Hematopoietic multipotent progenitor cell (in vitro differentiated cells): ENCODE measurements at regions not wholly inside any gene's neighbourhood (a gene's known extent, or its start where the extent isn't known, plus 50 kb on each side); places are given as distances from the start of the nearest gene placed in this dataset.

Experiments used
- DNase-seq, 3 donors: peaks; one replicate each; pipeline ENCODE4 v3.0.0-alpha.2; 2011 to 2015; ENCODE audit warnings: low read depth in 2 of 3, low spot score in 2 of 3

GRCh38 chr20:52823303-52823702, 148.9 kb upstream of the TSHZ2 start:
- no peak for DNase-seq

- DNase-seq: no peak
Measured at GRCh38 chr20:52820641-52821292, 151.4 kb upstream of the TSHZ2 start.

DNA sequence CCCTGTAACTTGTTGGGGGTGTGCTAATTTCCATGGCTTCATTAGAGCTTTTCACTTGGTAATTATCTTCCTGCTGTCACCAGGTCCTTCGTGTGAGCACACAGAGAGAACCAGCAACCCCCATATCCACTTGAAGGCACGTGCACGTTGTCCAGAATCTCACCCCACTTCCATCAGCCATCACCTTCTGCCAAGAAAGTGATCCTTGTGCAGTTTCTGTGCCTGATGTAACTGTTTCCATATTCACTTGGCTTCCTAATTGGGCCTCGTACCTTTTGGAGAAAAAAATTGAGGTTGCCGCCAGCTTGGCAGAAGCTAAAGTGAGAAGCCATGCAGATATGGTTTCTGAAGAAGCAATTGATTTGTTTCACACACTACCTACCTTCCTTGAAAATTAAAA, 153.7 kb upstream of the TSHZ2 start:
- no peak for DNase-seq

- no peak for DNase-seq
Measured at GRCh38 chr20:52817981-52818380, 154.2 kb upstream of the TSHZ2 start.

- DNase-seq: no peak
Measured at GRCh38 chr20:52817511-52817910, 154.6 kb upstream of the TSHZ2 start.

GRCh38 chr20:52814371-52814770, 157.8 kb upstream of the TSHZ2 start:
- DNase-seq: no peak

DNA sequence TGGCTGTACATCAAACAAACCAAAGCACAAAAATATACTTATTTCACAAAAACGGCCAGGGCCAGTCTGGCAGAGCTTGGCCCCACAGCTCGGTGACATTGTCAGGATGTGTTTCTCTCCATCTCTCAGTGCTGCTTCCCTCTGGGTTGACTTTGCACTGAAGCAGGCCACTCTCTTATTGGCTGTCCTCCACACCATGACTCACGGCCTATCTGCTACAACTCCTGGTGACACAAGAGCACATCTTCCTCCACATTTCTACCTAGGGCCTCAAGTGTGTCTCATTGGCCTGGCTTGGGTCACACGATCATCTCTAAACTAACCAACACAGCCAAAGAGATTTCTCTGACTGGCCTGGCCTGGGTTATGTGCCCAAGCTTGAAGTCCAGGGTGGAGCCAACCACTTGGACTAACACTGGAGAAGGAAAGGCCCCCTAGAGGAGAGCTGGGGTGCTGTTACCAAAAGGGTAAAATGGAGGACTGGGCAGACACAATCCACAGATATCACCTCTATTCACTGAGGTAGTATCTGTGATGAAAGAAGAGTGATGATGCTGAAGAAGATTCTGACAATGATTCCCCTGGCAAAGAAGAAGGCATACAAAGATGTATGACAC, 159.8 kb upstream of the TSHZ2 start:
- DNase-seq: no peak

DNA sequence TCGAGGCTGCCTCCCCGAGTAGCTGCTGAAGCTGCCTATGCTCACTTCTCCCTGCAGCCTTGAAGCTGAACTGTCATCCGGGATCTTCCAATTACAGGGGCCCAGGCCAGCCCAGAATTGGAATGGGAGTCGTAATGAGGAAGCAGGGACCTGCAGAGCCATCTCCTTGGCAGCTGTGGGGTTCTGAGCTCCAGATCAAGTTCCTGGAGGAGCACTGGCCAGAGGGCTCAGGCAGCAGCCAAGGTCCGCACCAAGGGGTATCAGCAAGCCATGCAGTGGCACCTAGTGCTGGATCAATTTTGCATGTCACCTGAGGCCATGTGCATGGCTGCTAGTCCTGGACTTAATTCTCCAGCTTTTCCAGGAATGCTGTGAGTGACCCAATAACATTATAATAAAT, 163.2 kb upstream of the TSHZ2 start:
- DNase-seq: no peak

DNA sequence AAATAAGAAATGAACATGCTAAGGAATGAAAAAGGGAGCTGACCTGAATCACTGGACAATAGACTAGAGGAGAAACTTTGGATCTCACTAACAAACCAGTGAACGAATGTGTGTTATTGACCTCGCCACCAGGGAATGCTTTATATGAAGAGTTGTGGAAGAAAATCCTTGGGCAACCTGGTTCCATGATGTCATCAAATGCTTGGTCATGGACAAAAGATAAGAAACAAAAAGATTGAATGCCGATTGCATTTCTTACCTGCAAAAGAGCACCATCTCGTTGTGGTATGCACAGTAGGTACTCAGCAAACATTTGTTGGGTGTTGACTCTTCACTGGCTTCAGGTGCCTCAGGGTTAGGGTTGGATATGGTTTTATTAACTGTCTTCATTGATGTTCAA, 165.2 kb upstream of the TSHZ2 start:
- no peak for DNase-seq

- no peak for DNase-seq
Measured at GRCh38 chr20:52805843-52806242, 166.3 kb upstream of the TSHZ2 start.

DNA sequence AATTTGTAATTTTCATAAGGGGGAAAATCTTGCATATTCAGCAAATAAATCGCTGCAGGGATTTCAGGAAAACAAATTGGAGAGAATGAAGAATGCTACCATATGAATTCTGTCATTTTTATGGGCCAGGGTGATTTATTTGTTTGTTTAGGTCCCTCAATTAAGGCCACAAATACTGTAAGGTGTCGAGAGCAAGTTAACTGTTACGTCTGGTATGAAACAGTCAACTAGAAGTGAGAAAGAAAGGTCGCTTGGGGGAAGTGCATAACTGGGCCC, 166.9 kb upstream of the TSHZ2 start:
- no peak for DNase-seq

GRCh38 chr20:52804497-52805295, 167.5 kb upstream of the TSHZ2 start:
- no peak for DNase-seq

DNA sequence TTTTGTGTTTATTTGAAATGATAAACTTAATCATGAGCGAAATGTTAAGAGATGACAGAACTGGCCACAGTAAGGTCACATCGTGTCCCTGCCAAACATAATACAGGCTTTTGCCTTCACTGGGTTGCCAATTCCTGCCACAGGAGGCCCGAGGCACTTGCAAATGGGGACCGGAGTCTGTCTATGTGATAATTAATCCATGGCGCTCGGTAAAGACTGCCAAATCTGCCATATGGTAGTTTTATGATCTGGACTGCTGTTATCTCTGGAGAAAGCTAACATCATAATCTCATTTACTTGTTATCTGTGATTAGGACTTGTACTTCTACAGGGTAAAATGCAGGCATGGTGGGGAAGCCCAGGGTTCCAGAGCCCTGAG, 170.5 kb upstream of the TSHZ2 start:
- no peak for DNase-seq

DNA sequence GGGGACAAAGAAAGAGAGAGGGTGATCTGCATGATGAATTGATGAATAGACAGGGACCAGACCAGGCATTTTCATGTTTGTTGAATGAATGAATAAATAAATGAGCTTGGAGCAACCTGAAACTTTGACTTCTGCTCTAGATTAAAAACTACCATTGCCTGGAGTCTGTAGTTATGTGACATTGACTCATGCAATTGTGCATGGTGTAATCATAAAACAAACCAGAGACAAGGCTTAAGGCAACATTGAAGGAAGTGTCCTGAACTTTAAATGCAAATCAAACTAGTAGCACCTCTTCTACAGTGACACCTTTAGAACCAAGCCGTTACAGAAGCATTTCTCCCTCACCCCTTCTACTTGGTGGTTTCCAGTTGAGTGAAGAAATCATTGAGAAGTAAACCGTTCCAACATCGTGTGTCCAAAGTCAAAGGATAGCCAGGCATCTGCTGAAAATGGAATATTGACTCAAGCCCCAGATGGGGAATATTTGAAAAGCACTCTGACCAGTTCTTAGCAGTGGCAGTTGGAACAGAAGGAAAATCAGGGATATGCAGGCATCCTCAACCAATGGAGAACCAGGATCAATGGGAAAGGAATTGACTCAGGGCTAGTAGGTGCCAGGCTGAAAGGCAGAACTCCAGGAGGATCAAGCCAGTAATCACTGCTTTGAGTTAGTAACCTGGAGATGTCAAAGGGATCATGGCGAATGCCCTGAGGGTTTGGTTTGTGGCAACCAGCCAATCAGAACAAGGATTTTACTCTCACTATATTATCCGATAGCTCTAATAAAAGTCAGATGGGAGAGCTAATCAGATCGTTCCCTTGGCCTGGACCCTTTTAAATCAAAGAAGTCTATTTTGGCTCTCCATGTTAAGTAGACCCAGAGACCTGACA, 171.2 kb upstream of the TSHZ2 start:
- no peak for DNase-seq

- DNase-seq: no peak
Measured at GRCh38 chr20:52799130-52799529, 173.0 kb upstream of the TSHZ2 start.

DNA sequence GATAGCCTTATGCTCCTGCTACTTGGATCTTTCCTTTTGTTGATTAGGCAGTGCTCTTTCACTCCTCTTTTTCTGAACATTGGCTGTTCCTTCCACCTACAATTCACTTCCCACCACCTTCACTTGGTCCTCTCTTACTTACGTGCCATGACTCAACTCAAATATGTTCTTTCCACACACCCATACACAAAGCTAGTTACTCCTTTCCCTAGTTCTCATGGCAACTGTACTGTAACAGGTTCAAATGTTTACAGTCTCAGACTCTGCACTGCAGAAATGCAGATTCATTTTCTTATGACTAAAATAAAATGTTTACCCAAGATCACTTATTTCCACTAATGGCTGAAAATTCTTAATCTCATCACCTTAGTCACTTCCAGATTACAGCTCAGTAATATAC, 174.0 kb upstream of the TSHZ2 start:
- no peak for DNase-seq

- DNase-seq: no peak
Measured at GRCh38 chr20:52794853-52795252, 177.3 kb upstream of the TSHZ2 start.

DNA sequence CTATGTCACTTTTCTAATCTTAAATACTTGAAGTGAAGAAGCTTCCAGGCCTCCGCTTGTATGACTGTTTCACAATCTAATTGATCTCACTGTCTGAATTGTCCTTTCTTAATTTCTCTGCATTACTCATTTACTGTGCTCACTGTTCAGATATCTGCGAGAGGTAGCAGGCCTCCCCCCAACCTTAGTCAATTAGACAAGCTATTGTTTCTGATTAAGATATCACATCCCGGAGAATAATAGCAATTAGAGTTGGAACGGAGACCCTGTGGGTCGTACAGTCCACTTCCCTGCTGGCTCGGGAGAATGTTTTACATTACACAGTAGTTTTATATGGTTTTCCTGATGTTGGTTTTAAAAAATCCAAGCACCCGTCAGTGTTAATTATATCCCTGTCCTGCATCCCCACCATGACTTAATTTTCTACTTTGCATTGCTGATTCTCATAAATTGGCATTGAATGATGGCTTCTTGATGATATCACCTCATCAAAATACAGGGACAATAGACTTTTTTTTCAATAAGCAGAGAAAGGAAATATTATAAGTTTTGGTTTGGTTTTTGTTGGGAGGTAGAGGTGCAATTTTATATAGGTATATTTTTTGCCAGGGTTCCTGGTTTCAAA, 178.7 kb upstream of the TSHZ2 start:
- no peak for DNase-seq

- DNase-seq: no peak
Measured at GRCh38 chr20:52791091-52791490, 181.1 kb upstream of the TSHZ2 start.

DNA sequence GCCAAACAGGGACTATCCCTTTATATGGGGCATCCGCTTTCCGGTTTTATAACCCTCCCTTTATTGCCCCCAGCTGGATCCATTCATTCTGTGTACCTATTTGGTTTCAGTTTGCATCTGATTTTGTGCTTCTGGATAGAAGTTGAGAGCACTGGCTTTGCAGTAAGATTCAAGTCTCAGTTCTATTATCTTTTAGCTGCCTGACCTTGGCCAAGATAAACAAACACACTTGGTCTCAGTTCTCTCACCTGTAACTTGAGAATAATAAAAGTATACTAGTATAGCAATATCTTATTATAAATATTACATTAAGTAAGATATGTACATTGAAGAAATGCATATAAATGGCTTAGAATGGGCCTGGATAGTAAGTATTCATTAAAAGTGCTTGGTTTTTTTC, 182.4 kb upstream of the TSHZ2 start:
- no peak for DNase-seq

- no peak for DNase-seq
Measured at GRCh38 chr20:52787962-52788361, 184.2 kb upstream of the TSHZ2 start.
